ENCODE measurements at regions not wholly inside any gene's neighbourhood (a gene's known extent, or its start where the extent isn't known, plus 50 kb on each side); places are given as distances from the start of the nearest gene placed in this dataset.
A peak's percentile ranks its signal among the peaks of the same experiment; 100 is the strongest.

DNA sequence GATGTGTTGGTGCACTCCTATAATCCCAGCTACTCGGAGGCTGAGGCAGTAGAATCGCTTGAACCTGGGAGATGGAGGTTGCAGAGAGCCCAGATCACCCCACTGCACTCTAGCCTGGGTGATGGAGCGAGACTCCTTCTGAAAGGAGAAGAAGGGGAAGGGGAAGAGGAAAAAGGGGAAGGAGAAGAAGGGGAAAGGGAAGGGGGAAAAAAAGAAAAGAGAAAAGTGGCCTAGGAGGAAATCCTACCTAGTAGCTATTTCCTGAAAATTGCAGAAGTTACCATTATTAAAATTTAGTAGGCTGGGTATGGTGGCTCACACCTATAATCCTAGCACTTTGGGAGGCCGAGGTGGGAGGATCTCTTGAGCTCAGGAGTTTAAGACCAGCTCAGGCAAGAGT is 67.4 kb downstream of the ARRDC3 start:
- H3K4me3 ChIP-seq (ENCODE audit: low read depth, low read length, poor library complexity, severe bottlenecking): no peak overlapping the region
- no peak overlapping the region for H3K27ac ChIP-seq (ENCODE audit: low read depth, low read length, poor library complexity, severe bottlenecking)
- intact Hi-C loops (cut with micrococcal nuclease; ENCODE audit: unreplicated experiment): loop anchor here (10.0 kb wide), 1 partner anchor 211 kb away; no protein-coding TSS in a partner anchor
- no peaks in the 10 kb centered on the region for H3K36me3 ChIP-seq (ENCODE audit: insufficient read depth, low read length, poor library complexity, severe bottlenecking)
- peaks cover 38% of the 10 kb centered on the region for H3K4me1 ChIP-seq (ENCODE audit: insufficient read depth, low read length, poor library complexity, severe bottlenecking)
- ChIA-PET CTCF (no interaction called here), POLR2A (ENCODE audit: low non-redundant PET) (no interaction called here)
- no peaks in the 10 kb centered on the region for H3K9me3 ChIP-seq (ENCODE audit: low read depth, low read length, poor library complexity, severe bottlenecking)
- no peak for TF ChIP-seq EZH2 (IDR thresholded peaks at IDR 0.05; ENCODE audit: borderline replicate concordance, low read depth, low read length, poor library complexity, severe bottlenecking)
- TF ChIP-seq, protein P1, sequence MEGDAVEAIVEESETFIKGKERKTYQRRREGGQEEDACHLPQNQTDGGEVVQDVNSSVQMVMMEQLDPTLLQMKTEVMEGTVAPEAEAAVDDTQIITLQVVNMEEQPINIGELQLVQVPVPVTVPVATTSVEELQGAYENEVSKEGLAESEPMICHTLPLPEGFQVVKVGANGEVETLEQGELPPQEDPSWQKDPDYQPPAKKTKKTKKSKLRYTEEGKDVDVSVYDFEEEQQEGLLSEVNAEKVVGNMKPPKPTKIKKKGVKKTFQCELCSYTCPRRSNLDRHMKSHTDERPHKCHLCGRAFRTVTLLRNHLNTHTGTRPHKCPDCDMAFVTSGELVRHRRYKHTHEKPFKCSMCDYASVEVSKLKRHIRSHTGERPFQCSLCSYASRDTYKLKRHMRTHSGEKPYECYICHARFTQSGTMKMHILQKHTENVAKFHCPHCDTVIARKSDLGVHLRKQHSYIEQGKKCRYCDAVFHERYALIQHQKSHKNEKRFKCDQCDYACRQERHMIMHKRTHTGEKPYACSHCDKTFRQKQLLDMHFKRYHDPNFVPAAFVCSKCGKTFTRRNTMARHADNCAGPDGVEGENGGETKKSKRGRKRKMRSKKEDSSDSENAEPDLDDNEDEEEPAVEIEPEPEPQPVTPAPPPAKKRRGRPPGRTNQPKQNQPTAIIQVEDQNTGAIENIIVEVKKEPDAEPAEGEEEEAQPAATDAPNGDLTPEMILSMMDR (conservative IDR thresholded peaks at IDR 0.05; ENCODE audit: low read depth, low read length): no peak
- DNase-seq (ENCODE audit: low spot score): no peak
- BruUV-seq (replicated peaks): no TSS peak
- no peaks in the 10 kb centered on the region for H3K27me3 ChIP-seq (replicated peaks; ENCODE audit: insufficient read depth, low read depth, low read length, poor library complexity)

GRCh38 chr5:91313757-91314673 is 69.1 kb downstream of the ARRDC3 start:
- no peaks in the 10 kb centered on the region for H3K9me3 ChIP-seq (ENCODE audit: low read depth, low read length, poor library complexity, severe bottlenecking)
- no peaks in the 10 kb centered on the region for H3K36me3 ChIP-seq (ENCODE audit: insufficient read depth, low read length, poor library complexity, severe bottlenecking)
- peak overlapping the region; percentile 23 for H3K4me3 ChIP-seq (ENCODE audit: low read depth, low read length, poor library complexity, severe bottlenecking)
- ChIA-PET POLR2A (ENCODE audit: low non-redundant PET) (interaction anchor here (0.6 kb wide), 1 partner anchor 199 kb away, joined by 6 read pairs; no protein-coding TSS in a partner anchor), CTCF (no interaction called here)
- intact Hi-C loops (cut with micrococcal nuclease; ENCODE audit: unreplicated experiment): loop anchor here (10.0 kb wide), 1 partner anchor 209 kb away; no protein-coding TSS in a partner anchor
- TSS peak; percentile 84 for BruUV-seq (replicated peaks)
- H3K27me3 ChIP-seq (replicated peaks; ENCODE audit: insufficient read depth, low read depth, low read length, poor library complexity): no peaks in the 10 kb centered on the region
- peak; percentile 96 for DNase-seq (ENCODE audit: low spot score)
- TF ChIP-seq, protein P1 (conservative IDR thresholded peaks at IDR 0.05; ENCODE audit: low read depth, low read length): no peak
- peak overlapping the region; percentile 67 for H3K27ac ChIP-seq (ENCODE audit: low read depth, low read length, poor library complexity, severe bottlenecking)
- H3K4me1 ChIP-seq (ENCODE audit: insufficient read depth, low read length, poor library complexity, severe bottlenecking): peaks cover 38% of the 10 kb centered on the region

- Histone ChIP-seq H3K4me3 (ENCODE audit: low read depth, low read length, poor library complexity, severe bottlenecking) (peak overlapping the region; percentile 23), H3K36me3 (ENCODE audit: insufficient read depth, low read length, poor library complexity, severe bottlenecking) (no peaks in the 10 kb centered on the region), H3K9me3 (ENCODE audit: low read depth, low read length, poor library complexity, severe bottlenecking) (no peaks in the 10 kb centered on the region), H3K27ac (ENCODE audit: low read depth, low read length, poor library complexity, severe bottlenecking) (peak overlapping the region; percentile 77), H3K4me1 (ENCODE audit: insufficient read depth, low read length, poor library complexity, severe bottlenecking) (peaks cover 38% of the 10 kb centered on the region), H3K27me3 (replicated peaks; ENCODE audit: insufficient read depth, low read depth, low read length, poor library complexity) (no peaks in the 10 kb centered on the region)
- intact Hi-C loops (cut with micrococcal nuclease; ENCODE audit: unreplicated experiment): loop anchor here (10.0 kb wide), 1 partner anchor 208 kb away; no protein-coding TSS in a partner anchor
- ChIA-PET POLR2A (ENCODE audit: low non-redundant PET) (no interaction called here), CTCF (no interaction called here)
- no peak for TF ChIP-seq EZH2 (IDR thresholded peaks at IDR 0.05; ENCODE audit: borderline replicate concordance, low read depth, low read length, poor library complexity, severe bottlenecking)
- TF ChIP-seq, protein P1 (conservative IDR thresholded peaks at IDR 0.05; ENCODE audit: low read depth, low read length): no peak
- no peak for DNase-seq (ENCODE audit: low spot score)
- BruUV-seq (replicated peaks): no TSS peak
Observed at GRCh38 chr5:91312698-91313097, 70.4 kb downstream of the ARRDC3 start.

All from A673 (cell line).